Caki2 (cell line): ENCODE measurements at regions not wholly inside any gene's neighbourhood (a gene's known extent, or its start where the extent isn't known, plus 50 kb on each side); places are given as distances from the start of the nearest gene placed in this dataset.

Experiments
- DNase-seq: peaks from one replicate; pipeline ENCODE4 v3.0.0-alpha.2; 2015; ENCODE audit warnings: low read depth
- in situ Hi-C: cut with HindIII; loops from 2 replicates; pipeline ENCODE4 v1.10.0; 2016; ENCODE audit warnings: low sequenced_read_pairs, low pct_unique_long_range_greater_than_20kb, mixed read lengths

GRCh38 chr2:101566632-101567228 is 91.8 kb upstream of the RFX8 start:
- DNase-seq, result no peak
- in situ Hi-C loops, result no loop called here

GRCh38 chr2:101563849-101564248 is 88.9 kb upstream of the RFX8 start:
- no peak for DNase-seq
- in situ Hi-C loops, result no loop called here

DNA sequence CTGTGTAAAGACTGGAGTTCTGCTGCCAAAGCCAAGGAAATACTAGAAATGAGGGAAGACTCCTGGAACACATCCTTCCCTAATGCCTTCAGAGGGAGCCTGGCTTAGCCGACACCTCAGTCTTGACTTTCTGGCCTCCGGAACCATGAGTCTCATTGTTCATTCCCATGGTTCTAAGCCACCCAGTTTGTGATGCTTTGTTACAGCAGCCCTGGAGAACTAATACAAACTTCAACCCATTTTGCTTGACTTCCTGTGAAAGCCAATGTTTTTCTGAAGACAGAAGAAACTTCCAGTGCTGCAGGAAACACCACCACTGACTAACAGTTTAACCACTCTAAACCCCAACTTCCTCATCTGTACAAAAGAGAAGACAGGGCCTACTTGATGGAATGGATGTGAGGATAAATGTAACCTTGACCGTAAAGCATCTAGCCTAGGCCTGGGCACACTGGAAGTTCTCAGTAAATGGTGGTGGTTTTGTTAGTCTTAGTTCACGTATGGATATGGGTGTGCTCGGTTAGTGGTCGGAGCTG is 85.9 kb upstream of the RFX8 start:
- in situ Hi-C loops, result no loop called here
- no peak for DNase-seq

DNA sequence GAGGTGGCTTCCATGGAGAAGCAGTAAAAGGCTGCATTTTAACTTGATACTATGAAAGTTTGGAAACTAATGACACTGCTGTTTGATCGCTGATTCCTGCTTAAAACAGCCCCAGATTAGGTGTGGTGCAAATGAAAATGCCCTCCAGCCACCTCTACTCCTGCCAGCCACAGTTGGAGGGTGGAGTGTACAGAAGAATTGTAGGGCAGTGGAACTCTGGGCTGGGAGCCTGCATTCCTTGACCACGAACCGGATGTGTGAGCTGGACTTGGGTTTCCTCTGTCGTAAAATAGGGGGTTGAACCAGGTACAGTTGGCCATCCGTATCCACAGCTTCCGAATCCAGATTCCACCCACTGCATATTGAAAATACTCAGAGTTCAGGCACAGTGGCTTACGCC is 84.6 kb upstream of the RFX8 start:
- in situ Hi-C loops, result no loop called here
- DNase-seq, result no peak

GRCh38 chr2:101558740-101559525 is 84.0 kb upstream of the RFX8 start:
- in situ Hi-C loops, result no loop called here
- no peak for DNase-seq

GRCh38 chr2:101556033-101556459 is 81.1 kb upstream of the RFX8 start:
- DNase-seq, result no peak
- in situ Hi-C loops, result no loop called here

DNA sequence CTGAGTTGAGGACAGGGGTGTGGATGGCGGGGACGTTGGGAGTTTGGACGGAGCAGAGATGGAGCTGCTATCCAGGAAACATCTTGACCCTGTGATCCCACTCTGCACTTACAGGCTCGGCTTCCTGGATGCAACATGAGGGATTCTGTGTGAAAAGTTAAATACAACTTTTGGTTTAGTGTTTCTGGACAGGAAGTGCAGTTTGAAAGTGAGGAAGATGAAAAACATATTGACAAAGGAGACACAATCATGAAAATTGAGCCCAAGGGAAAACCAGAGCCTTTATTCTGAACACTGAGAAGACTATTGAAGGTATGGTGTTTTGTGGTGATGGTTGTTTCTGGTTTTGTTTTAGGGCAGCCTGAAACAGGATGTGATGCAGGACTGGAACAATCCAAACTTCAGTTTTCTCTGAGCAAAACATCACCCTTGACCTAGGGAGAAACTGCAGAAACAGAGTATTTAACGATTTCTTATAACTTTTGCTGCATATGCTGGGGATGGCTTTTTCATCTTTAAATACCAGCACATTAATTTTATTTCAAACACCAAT is 76.5 kb upstream of the RFX8 start:
- DNase-seq, result no peak
- in situ Hi-C loops, result no loop called here

- in situ Hi-C loops, result no loop called here
- no peak for DNase-seq
Observed at GRCh38 chr2:101550555-101550954, 75.6 kb upstream of the RFX8 start.

DNA sequence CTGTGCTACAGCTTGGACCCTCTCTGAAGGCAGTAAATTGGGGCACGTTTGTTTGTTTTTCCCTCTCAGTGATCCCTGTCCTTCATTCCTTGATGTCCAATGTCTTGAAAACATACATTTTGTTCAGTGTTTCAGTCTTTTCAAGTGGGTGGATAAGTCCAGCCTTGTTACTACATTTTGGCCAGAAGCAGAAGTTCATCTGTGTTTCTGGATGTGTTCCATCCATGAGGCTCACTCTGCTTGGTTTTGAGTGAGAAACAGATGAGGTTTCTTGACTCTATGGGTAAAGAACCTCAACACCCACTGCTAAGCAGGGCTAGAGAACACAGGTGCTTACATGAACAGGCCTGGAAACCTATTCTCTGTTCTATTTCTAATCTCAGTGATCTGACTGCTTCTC is 74.5 kb upstream of the RFX8 start:
- in situ Hi-C loops, result no loop called here
- no peak for DNase-seq

DNA sequence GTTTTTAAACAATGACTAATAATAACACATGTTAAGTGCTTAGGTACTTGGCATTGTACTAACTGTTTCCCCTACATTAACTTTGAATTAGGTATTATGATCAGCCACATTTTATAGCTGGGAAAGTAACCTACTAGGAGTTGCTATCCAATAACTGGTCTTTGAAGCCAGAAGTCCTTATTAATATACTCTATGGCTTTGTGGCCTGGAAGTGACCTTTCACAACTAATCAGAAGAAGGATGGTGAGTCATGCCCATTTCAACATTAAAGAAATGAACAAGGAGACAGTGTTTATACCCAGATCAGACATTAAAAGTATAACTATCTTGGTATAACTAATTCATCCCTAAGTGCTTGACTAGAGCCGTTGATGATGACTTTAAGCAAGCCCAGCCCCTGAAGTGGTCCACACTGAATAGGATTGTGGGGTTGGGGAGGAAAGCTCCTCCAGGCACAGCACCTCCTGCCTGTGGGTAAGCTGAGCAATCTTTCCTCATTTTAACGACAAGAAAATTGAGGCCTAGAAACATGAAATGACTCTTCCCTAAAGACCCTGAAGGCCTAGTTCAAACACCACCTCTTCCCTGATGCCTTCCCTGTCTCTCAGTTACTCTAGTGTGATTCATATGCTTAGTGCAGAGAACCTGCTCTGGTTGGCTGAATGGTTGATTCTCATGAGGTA is 71.6 kb upstream of the RFX8 start:
- in situ Hi-C loops, result no loop called here
- peak; percentile 31 for DNase-seq

DNA sequence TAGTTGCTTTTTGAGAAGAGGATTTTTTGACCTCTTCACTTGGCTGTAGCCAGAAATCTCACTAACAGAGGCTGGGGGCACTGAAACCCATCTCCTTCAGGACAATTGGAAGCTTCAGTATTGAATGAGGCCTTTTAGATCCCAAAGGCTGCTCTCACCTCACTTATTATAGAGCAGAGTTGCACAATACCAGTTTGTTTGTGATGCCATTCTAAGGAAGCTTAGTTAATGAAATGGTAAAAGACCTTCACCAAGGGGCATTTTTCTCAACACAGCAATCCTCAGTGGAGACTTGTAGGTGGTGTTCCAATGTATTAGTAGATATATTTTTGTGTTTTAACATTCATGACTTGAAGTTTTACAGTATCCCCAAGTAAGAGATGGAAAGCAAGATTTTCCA is 71.0 kb upstream of the RFX8 start:
- in situ Hi-C loops, result no loop called here
- DNase-seq, result no peak

GRCh38 chr2:101540518-101540917 is 65.6 kb upstream of the RFX8 start:
- in situ Hi-C loops, result no loop called here
- DNase-seq, result no peak

GRCh38 chr2:101538076-101538475 is 63.2 kb upstream of the RFX8 start:
- in situ Hi-C loops, result no loop called here
- DNase-seq, result no peak

- DNase-seq, result no peak
- in situ Hi-C loops, result no loop called here
Observed at GRCh38 chr2:101534149-101534611, 59.3 kb upstream of the RFX8 start.

DNA sequence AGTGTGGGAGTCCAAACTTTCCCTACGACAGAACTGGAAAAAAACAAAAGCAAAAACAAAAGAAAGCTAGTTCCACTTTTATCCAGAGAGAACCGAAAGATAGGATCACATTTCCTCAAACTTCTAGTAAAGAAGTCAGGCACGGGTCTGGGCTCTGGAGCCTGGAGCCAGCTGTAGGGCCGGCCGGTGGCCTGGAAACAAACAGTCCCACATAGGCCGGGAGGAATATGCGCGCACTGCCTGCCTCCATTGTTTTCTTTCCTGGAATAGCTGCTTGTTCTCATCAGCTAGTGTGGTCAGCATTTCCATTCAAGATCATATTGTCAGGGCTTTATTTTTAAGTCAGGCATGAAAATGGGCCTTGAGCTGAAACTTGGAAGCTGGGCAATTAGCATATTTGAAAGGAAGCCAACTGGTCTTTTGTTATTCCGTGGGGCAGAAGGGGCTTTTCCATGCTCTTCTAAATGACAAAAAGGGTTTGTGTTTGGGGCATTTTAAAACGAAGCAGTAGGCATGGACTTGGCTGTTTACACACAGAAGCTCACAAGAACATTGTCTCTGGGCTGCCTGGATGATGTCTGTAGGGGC is 58.7 kb upstream of the RFX8 start:
- no peak for DNase-seq
- in situ Hi-C loops, result no loop called here

DNA sequence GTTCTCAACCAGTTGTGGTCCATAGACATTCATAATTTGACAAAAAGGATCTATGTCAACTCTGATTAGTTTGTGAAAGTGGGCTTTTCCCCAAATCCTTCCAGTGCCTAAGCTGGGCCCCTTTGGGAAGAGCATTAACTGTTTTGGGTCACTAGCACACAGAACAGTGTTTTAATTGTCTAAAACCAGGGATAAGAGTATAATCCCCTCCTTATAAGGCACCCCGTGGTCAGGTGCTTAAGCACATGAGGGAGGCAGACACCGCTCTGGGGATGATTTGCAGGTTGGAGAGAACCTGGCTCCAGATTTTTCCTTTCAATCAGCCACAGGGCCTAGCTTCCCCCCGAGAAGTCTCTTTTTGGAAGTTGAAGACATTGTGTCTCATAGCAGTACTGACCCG is 53.6 kb upstream of the RFX8 start:
- DNase-seq, result no peak
- in situ Hi-C loops, result no loop called here

GRCh38 chr2:101524806-101525430 is 50.0 kb upstream of the RFX8 start:
- in situ Hi-C loops, result no loop called here
- DNase-seq, result no peak
